HG03457 (cell line): ENCODE measurements at regions not wholly inside any gene's neighbourhood (a gene's known extent, or its start where the extent isn't known, plus 50 kb on each side); places are given as distances from the start of the nearest gene placed in this dataset.
"Not testable (repeated sequence)": the region's sequence is repeated elsewhere in the genome, so short reads cannot be mapped to it uniquely, and the experiment has no call there.

Experiments
- ATAC-seq: cut with Tn5 transposase; IDR thresholded peaks from one replicate; pipeline ENCODE4 v1.9.1; 2021; ENCODE audit warnings: moderate number of reproducible peaks; ENCODE audit not compliant: unreplicated experiment

- ATAC-seq = no peak
Measured at GRCh38 chr12:91511795-91512420, 329.3 kb upstream of the DCN start.

- no peak for ATAC-seq
Measured at GRCh38 chr12:91507754-91508153, 325.1 kb upstream of the DCN start.

- no peak for ATAC-seq
Measured at GRCh38 chr12:91506452-91506851, 323.8 kb upstream of the DCN start.

- no peak for ATAC-seq
Measured at GRCh38 chr12:91505006-91505405, 322.4 kb upstream of the DCN start.

GRCh38 chr12:91502208-91502607 is 319.6 kb upstream of the DCN start:
- ATAC-seq = no peak

GRCh38 chr12:91496337-91496736 is 313.7 kb upstream of the DCN start:
- ATAC-seq = no peak

- no peak for ATAC-seq
Measured at GRCh38 chr12:91493308-91493707, 310.7 kb upstream of the DCN start.

GRCh38 chr12:91492648-91493047 is 310.0 kb upstream of the DCN start:
- no peak for ATAC-seq

- no peak for ATAC-seq
Measured at GRCh38 chr12:91490667-91491311, 308.2 kb upstream of the DCN start.

GRCh38 chr12:91483471-91483985 is 300.9 kb upstream of the DCN start:
- no peak for ATAC-seq

- no peak for ATAC-seq
Measured at GRCh38 chr12:91482231-91482630, 299.6 kb upstream of the DCN start.

- ATAC-seq = no peak
Measured at GRCh38 chr12:91478500-91478899, 295.9 kb upstream of the DCN start.

- no peak for ATAC-seq
Measured at GRCh38 chr12:91467686-91468085, 285.1 kb upstream of the DCN start.

GRCh38 chr12:91461061-91461460 is 278.4 kb upstream of the DCN start:
- no peak for ATAC-seq

GRCh38 chr12:91460469-91460868 is 277.9 kb upstream of the DCN start:
- ATAC-seq = no peak

- no peak for ATAC-seq
Measured at GRCh38 chr12:91455321-91455720, 272.7 kb upstream of the DCN start.

- ATAC-seq = no peak
Measured at GRCh38 chr12:91454179-91454578, 271.6 kb upstream of the DCN start.

- not testable (repeated sequence) for ATAC-seq
Measured at GRCh38 chr12:91452464-91452863, 269.8 kb upstream of the DCN start.

GRCh38 chr12:91441993-91442952 is 259.7 kb upstream of the DCN start:
- ATAC-seq = no peak

- no peak for ATAC-seq
Measured at GRCh38 chr12:91441246-91441645, 258.6 kb upstream of the DCN start.

- no peak for ATAC-seq
Measured at GRCh38 chr12:91434081-91434480, 251.5 kb upstream of the DCN start.

- no peak for ATAC-seq
Measured at GRCh38 chr12:91432755-91433154, 250.1 kb upstream of the DCN start.
